K562 (cell line): ENCODE measurements at regions not wholly inside any gene's neighbourhood (a gene's known extent, or its start where the extent isn't known, plus 50 kb on each side); places are given as distances from the start of the nearest gene placed in this dataset.

Experiments
- ATAC-seq: fragments of 200-7000 bp; cut with Tn5 transposase; 3 replicates; pipeline ENCODE4 v1.9.1; 2020; ENCODE audit warnings: moderate library complexity
- BruUV-seq: library from RNA; stranded (reverse); fragments of 400-500 nt; replicated peaks from 2 replicates; lab custom pipeline; 2021; lab: Mats Ljungman, UMichigan
- CTCF ChIA-PET: fragments of 300-600 bp; formaldehyde crosslinking; extraction: SDS; loops from one replicate; lab custom pipeline; 2021; ENCODE audit warnings: low intra/inter-chr PET ratio; lab: Yijun Ruan, JAX
- POLR2A ChIA-PET: fragments of 300-600, 350-650 bp; sonication (Branson Sonifier 250); formaldehyde crosslinking; extraction: SDS; loops from one replicate; lab custom pipeline; 2021; ENCODE audit warnings: antibody characterized with exemption, inconsistent platforms; lab: Yijun Ruan, JAX
- DNase-seq, 4 experiments: peaks; one replicate each; pipeline versions ENCODE4 v3.0.0 to v3.0.0-alpha.2; 2011 to 2018; ENCODE audit warnings: low spot score in 3 of 4, mixed read lengths in 3 of 4; ENCODE audit errors: extremely low read depth in 1 of 4
- FAIRE-seq: peaks from 2 replicates; lab custom pipeline; 2011; peaks lifted over from hg19 to GRCh38; lab: Jason Lieb, UNC
- H2AFZ ChIP-seq: 2 replicates; pipeline ENCODE4 v1.6.0; 2011; ENCODE audit warnings: low read depth, low read length, control low read depth, inconsistent platforms
- H3K27ac ChIP-seq: fragments of 200-600 bp; 3 replicates; pipeline ENCODE4 v1.8.0; 2011; ENCODE audit warnings: low read depth, mild to moderate bottlenecking, control low read depth, inconsistent platforms, low read length, moderate library complexity, mixed read lengths; ENCODE audit errors: extremely low read depth
- H3K27me3 ChIP-seq, 2 experiments: fragments of 300-600 bp in 1 of 2; 2 replicates in 1 of 2; 3 replicates in 1 of 2; pipeline versions ENCODE4 v1.6.0 to v1.8.0; 2011; ENCODE audit warnings: inconsistent platforms in 2 of 2, low read length in 2 of 2, mild to moderate bottlenecking in 1 of 2, mixed read lengths in 1 of 2, moderate library complexity in 1 of 2; ENCODE audit not compliant: control insufficient read depth in 2 of 2, insufficient read depth in 2 of 2
- H3K36me3 ChIP-seq: fragments of 300-600 bp; 3 replicates; pipeline ENCODE4 v1.8.0; 2011; ENCODE audit warnings: mild to moderate bottlenecking, low read length, inconsistent platforms; ENCODE audit not compliant: control insufficient read depth, insufficient read depth
- H3K4me1 ChIP-seq, 2 experiments: fragments of 200-600 bp in 1 of 2; replicated peaks in 1 of 2; 2 replicates in 1 of 2; 3 replicates in 1 of 2; pipeline versions ENCODE4 v1.5.1 to v1.8.0; 2011; ENCODE audit warnings: inconsistent platforms in 2 of 2, low read length in 2 of 2, mild to moderate bottlenecking in 1 of 2, mixed read lengths in 1 of 2, moderate library complexity in 1 of 2; ENCODE audit not compliant: control insufficient read depth in 2 of 2, insufficient read depth in 2 of 2
- H3K4me2 ChIP-seq: 2 replicates; pipeline ENCODE4 v1.6.1; 2011; ENCODE audit warnings: low read length, control low read depth, inconsistent platforms, mixed read lengths; ENCODE audit not compliant: insufficient read depth
- H3K4me3 ChIP-seq: fragments of 200-600 bp; sonication (generic), shearing (Covaris generic); 2 replicates; pipeline ENCODE4 v1.5.1; 2016; ENCODE audit warnings: control low read depth, inconsistent platforms
- H3K79me2 ChIP-seq: fragments of 200-600 bp; 3 replicates; pipeline ENCODE4 v1.8.0; 2011; ENCODE audit warnings: low read length, inconsistent platforms; ENCODE audit not compliant: control insufficient read depth, insufficient read depth
- H3K9ac ChIP-seq, 2 experiments: 2 replicates each; pipeline versions ENCODE4 v1.6.0 to v1.6.1; 2011; ENCODE audit warnings: low read depth in 2 of 2, low read length in 2 of 2, control low read depth in 1 of 2, inconsistent platforms in 1 of 2, mild to moderate bottlenecking in 1 of 2, mixed read lengths in 1 of 2; ENCODE audit not compliant: insufficient read depth in 1 of 2
- H3K9me1 ChIP-seq: one replicate; pipeline ENCODE4 v1.6.0; 2011; ENCODE audit warnings: inconsistent platforms, mild to moderate bottlenecking, low read length, moderate library complexity; ENCODE audit not compliant: control insufficient read depth, insufficient read depth
- H3K9me3 ChIP-seq: replicated peaks from 2 replicates; pipeline ENCODE4 v1.5.1; 2011; ENCODE audit warnings: low read depth, low read length, inconsistent platforms; ENCODE audit not compliant: control insufficient read depth, insufficient read depth
- H4K20me1 ChIP-seq: replicated peaks from 2 replicates; pipeline ENCODE4 v1.6.1; 2011; ENCODE audit warnings: low read length, inconsistent platforms, mixed read lengths; ENCODE audit not compliant: control insufficient read depth, insufficient read depth
- ATF3 ChIP-seq, 2 experiments: fragments of 450-650 bp in 1 of 2; sonication (generic) in 1 of 2; formaldehyde crosslinking in 1 of 2; IDR thresholded peaks in 1 of 2; conservative IDR thresholded peaks in 1 of 2; 2 replicates each; pipeline versions ENCODE4 v1.6.1 to v1.8.1; 2016 to 2023; ENCODE audit warnings: mild to moderate bottlenecking in 2 of 2, moderate library complexity in 2 of 2, inconsistent platforms in 1 of 2, missing genetic modification reagents in 1 of 2
- BRF2 ChIP-seq: IDR thresholded peaks from 3 replicates; pipeline ENCODE4 v1.6.1; 2011; ENCODE audit warnings: borderline replicate concordance, mild to moderate bottlenecking; ENCODE audit not compliant: insufficient read length, insufficient read depth
- CAMTA2 ChIP-seq: fragments of 250-450 bp; sonication (Bioruptor Pico); conservative IDR thresholded peaks from 2 replicates; pipeline ENCODE4 v1.5.1; 2022
- CGGBP1 ChIP-seq: fragments of 250-450 bp; sonication (Bioruptor Pico); IDR thresholded peaks from 2 replicates; pipeline ENCODE4 v1.9.0; 2021; ENCODE audit warnings: mild to moderate bottlenecking
- EP300 ChIP-seq: IDR thresholded peaks from 2 replicates; pipeline ENCODE4 v1.6.1; 2012; ENCODE audit warnings: low read length, improper control_type of control experiment
- ESRRB ChIP-seq: fragments of 250-450 bp; sonication (Bioruptor Pico); IDR thresholded peaks from 2 replicates; pipeline ENCODE4 v1.5.0; 2020; ENCODE audit warnings: mild to moderate bottlenecking, moderate library complexity, borderline replicate concordance
- FOXK1 ChIP-seq: sonication (generic); formaldehyde crosslinking; IDR thresholded peaks from 2 replicates; pipeline ENCODE4 v1.8.0; 2022; ENCODE audit warnings: missing genetic modification reagents, mild to moderate bottlenecking, borderline replicate concordance
- HEY1 ChIP-seq: fragments of 250-450 bp; sonication (Bioruptor Pico); IDR thresholded peaks from 2 replicates; pipeline ENCODE4 v1.5.0; 2020; ENCODE audit warnings: mild to moderate bottlenecking, moderate library complexity, borderline replicate concordance
- HNRNPH1 ChIP-seq: fragments of 200-400 bp; formaldehyde crosslinking; optimal IDR thresholded peaks from 2 replicates; pipeline ENCODE3; 2017; ENCODE audit warnings: low read depth, mild to moderate bottlenecking, low read length, moderate library complexity
- MEIS2 ChIP-seq: fragments of 450-650 bp; IDR thresholded peaks from 2 replicates; pipeline ENCODE4 v1.6.1; 2014; ENCODE audit warnings: mild to moderate bottlenecking; ENCODE audit not compliant: partially characterized antibody
- PRPF4 ChIP-seq: fragments of 200-400 bp; formaldehyde crosslinking; IDR thresholded peaks from one replicate; pipeline ENCODE4 v1.6.1; 2017; ENCODE audit warnings: low read length, low read depth, mild to moderate bottlenecking; ENCODE audit not compliant: insufficient read depth, poor library complexity, severe bottlenecking
- TSC22D4 ChIP-seq: fragments of 450-650 bp; IDR thresholded peaks from 2 replicates; pipeline ENCODE4 v1.6.1; 2016; ENCODE audit warnings: missing genetic modification characterization, missing biosample characterization, control low read depth
- ZFP1 ChIP-seq: fragments of 450-650 bp; formaldehyde crosslinking; IDR thresholded peaks from 2 replicates; pipeline ENCODE4 v1.4.0; 2020; ENCODE audit warnings: mild to moderate bottlenecking, mixed read lengths
- ZFX ChIP-seq: sonication (generic); formaldehyde crosslinking; IDR thresholded peaks from 2 replicates; pipeline ENCODE4 v1.8.0; 2022; ENCODE audit warnings: mild to moderate bottlenecking, missing genetic modification reagents, moderate library complexity
- ZNF354B ChIP-seq: fragments of 250-450 bp; sonication (Bioruptor Pico); IDR thresholded peaks from 2 replicates; pipeline ENCODE4 v1.4.0; 2020
- ZNF766 ChIP-seq: fragments of 200-800 bp; sonication (Bioruptor generic); conservative IDR thresholded peaks from 2 replicates; pipeline ENCODE4 v1.6.1; 2016; ENCODE audit warnings: missing genetic modification characterization, missing compliant biosample characterization
- WGBS: fragments of 100-300 bp; shearing (Covaris generic); methylation state at CpG from one replicate; pipeline ENCODE4 v1.1.6; 2016; ENCODE audit warnings: low coverage, mixed read lengths; ENCODE audit not compliant: insufficient coverage; ENCODE audit errors: missing lambda C conversion rate; 5-methylcytosine and 5-hydroxymethylcytosine counted together
- in situ Hi-C: fragments of 300-500 bp; cut with MboI; formaldehyde crosslinking; loops from 4 replicates; pipeline ENCODE4 v1.15.0; 2018; ENCODE audit warnings: inconsistent platforms, mixed read lengths
- intact Hi-C: fragments of 100-400 bp; cut with micrococcal nuclease; formaldehyde crosslinking; loops from 2 replicates; pipeline ENCODE4 v1.14.2; 2022

DNA sequence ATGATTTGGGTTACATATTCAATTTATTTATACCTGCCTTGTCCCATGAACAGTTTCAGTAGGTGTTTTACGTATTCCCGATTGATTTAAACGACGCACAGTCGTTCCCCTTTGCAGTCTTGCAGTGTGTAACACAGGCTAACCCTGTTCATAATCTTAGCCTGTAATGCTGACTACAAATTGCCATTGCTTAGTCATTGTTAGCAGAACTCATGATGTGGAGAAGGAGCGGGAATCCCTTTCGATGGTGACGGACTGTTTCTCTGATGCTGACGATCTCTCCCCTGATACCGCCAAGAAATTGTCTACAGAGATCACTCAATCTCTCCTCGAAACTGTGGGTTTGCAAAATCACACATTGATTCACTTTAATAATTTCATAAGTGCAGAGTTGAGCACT is 93.2 kb downstream of the MRPL36 start (continued):
- no peak for TF ChIP-seq HNRNPH1
- TF ChIP-seq CAMTA2 (CRISPR knock-in tag) = no peak
- no peak for TF ChIP-seq BRF2

GRCh38 chr5:1706021-1706420 is 93.6 kb downstream of the MRPL36 start:
- Histone ChIP-seq H3K79me2 (no peaks in the 10 kb centered on the region), H2AFZ (no peak overlapping the region), H3K4me3 (no peak overlapping the region), H3K27ac (no peak overlapping the region), H3K27me3 (peaks cover 65 to 84% of the 10 kb centered on the region in 2 experiments), H3K36me3 (no peaks in the 10 kb centered on the region), H3K4me1 (peaks cover 0 to 9% of the 10 kb centered on the region in 2 experiments; a peak in 3 of 5 replicates), H3K9me1 (no peaks in the 10 kb centered on the region), H3K4me2 (no peak overlapping the region), H4K20me1 (peaks cover 18% of the 10 kb centered on the region), H3K9ac (no peak overlapping the region), H3K9me3 (no peaks in the 10 kb centered on the region)
- DNase-seq (no peak), ATAC-seq (no peak), FAIRE-seq (no peak)
- intact Hi-C loops = no loop called here
- no TSS peak for BruUV-seq
- ChIA-PET CTCF (no interaction called here), POLR2A (no interaction called here)
- in situ Hi-C loops = no loop called here
- WGBS = 2% methylated on average over 17 of the region's 17 CpGs
- TF ChIP-seq ZNF354B = no peak
- no peak for TF ChIP-seq ATF3 (IDR thresholded peaks at IDR 0.05)
- no peak for TF ChIP-seq ATF3 (CRISPR knock-in tag; conservative IDR thresholded peaks at IDR 0.05)
- TF ChIP-seq ZFX (CRISPR knock-in tag) = no peak
- TF ChIP-seq FOXK1 (CRISPR knock-in tag) = no peak
- TF ChIP-seq EP300 = no peak
- no peak for TF ChIP-seq CGGBP1 (CRISPR knock-in tag)
- TF ChIP-seq TSC22D4 (tag) = no peak
- TF ChIP-seq MEIS2 = no peak
- TF ChIP-seq ZFP1 (CRISPR knock-in tag) = no peak
- no peak for TF ChIP-seq ZNF766 (CRISPR knock-in tag)
- no peak for TF ChIP-seq ESRRB (CRISPR knock-in tag)
- TF ChIP-seq PRPF4 = no peak
- TF ChIP-seq HEY1 (CRISPR knock-in tag) = no peak
